ENCODE measurements at regions not wholly inside any gene's neighbourhood (a gene's known extent, or its start where the extent isn't known, plus 50 kb on each side); places are given as distances from the start of the nearest gene placed in this dataset.

DNA sequence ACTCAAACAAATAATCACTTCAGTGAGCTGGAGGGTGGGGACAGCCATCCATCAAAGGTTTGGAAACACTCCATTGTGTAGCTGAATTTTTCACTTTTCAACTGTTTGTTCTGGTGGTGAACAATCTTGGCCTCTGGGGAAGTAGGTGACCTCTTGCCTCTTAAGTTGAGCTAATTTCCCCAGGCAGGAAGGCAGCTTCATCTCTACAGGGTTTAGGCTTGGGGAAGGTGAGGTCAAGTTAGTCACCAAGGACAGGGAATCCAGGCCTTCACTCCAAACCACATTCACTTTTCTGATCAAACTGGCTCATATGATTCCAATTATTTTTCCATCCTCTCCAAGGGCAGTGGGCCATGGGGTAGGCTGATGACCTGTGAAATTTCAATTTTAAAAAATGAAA, 138.3 kb upstream of the HABP2 start:
- CTCF ChIA-PET: interaction anchor here (0.8 kb wide), 1 partner anchor 30 kb away, joined by 3 read pairs; no protein-coding TSS in a partner anchor

GRCh38 chr10:113415246-113415645, 137.6 kb upstream of the HABP2 start:
- H3K4me3 Mint-ChIP-seq: no peak overlapping the region
- peaks cover 10% of the 10 kb centered on the region for H3K27me3 Mint-ChIP-seq
- CTCF ChIA-PET: no interaction called here
- POLR2A ChIA-PET: no interaction called here
- ATAC-seq (no peak), DNase-seq (no peak)
- TF ChIP-seq, protein P1, sequence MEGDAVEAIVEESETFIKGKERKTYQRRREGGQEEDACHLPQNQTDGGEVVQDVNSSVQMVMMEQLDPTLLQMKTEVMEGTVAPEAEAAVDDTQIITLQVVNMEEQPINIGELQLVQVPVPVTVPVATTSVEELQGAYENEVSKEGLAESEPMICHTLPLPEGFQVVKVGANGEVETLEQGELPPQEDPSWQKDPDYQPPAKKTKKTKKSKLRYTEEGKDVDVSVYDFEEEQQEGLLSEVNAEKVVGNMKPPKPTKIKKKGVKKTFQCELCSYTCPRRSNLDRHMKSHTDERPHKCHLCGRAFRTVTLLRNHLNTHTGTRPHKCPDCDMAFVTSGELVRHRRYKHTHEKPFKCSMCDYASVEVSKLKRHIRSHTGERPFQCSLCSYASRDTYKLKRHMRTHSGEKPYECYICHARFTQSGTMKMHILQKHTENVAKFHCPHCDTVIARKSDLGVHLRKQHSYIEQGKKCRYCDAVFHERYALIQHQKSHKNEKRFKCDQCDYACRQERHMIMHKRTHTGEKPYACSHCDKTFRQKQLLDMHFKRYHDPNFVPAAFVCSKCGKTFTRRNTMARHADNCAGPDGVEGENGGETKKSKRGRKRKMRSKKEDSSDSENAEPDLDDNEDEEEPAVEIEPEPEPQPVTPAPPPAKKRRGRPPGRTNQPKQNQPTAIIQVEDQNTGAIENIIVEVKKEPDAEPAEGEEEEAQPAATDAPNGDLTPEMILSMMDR (IDR thresholded peaks at IDR 0.05): no peak
- H3K4me1 Mint-ChIP-seq (ENCODE audit: low read depth): no peaks in the 10 kb centered on the region
- no peak overlapping the region for H3K27ac Mint-ChIP-seq
- intact Hi-C loops (cut with micrococcal nuclease): no loop called here
- no peaks in the 10 kb centered on the region for H3K36me3 Mint-ChIP-seq (ENCODE audit: low read depth)
- peaks cover 7% of the 10 kb centered on the region for H3K9me3 Mint-ChIP-seq

More for the DNA sequence above, 138.3 kb upstream of the HABP2 start:
- POLR2A ChIA-PET: no interaction called here
- no peaks in the 10 kb centered on the region for H3K4me1 Mint-ChIP-seq (ENCODE audit: low read depth)
- TF ChIP-seq, protein P1 (IDR thresholded peaks at IDR 0.05): no peak
- no peak for ATAC-seq
- no peak for DNase-seq
- H3K27ac Mint-ChIP-seq: no peak overlapping the region
- intact Hi-C loops (cut with micrococcal nuclease): no loop called here
- H3K36me3 Mint-ChIP-seq (ENCODE audit: low read depth): no peaks in the 10 kb centered on the region
- peaks cover 10% of the 10 kb centered on the region for H3K27me3 Mint-ChIP-seq
- peaks cover under 1% of the 10 kb centered on the region for H3K9me3 Mint-ChIP-seq
- no peak overlapping the region for H3K4me3 Mint-ChIP-seq

DNA sequence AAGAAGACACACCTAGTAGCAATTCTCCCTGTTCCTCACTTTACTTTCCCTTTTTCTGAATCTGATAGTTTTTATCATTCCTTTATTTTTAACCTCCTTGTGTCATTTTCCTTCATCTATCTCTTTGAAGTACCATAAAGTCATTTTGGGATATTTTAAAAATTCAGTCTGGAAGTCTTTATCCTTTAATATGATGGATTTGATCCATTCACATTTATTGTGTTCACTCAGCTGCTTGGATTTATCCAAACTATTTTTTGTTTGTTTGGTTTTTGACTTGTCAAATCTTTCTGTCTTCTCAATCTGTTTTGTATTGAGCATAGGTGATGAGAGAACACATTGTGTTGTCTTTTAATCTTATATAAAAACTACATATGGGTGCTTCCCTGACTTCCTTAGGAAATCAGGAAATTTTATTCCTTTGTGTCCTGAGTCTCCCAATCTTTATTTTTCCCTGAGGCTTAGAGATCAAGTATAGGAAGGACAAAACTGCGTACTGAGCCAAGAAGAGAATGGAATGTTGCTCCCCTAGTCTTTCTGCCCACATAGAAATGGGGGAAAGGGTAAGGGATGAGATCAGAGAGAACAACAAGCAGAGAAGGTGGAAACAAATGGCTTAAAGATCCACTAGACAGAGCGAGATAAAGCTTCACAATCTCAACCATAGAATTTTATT, 132.7 kb upstream of the HABP2 start:
- no peaks in the 10 kb centered on the region for H3K36me3 Mint-ChIP-seq (ENCODE audit: low read depth)
- DNase-seq (no peak), ATAC-seq (no peak)
- intact Hi-C loops (cut with micrococcal nuclease): no loop called here
- TF ChIP-seq, protein P1 (IDR thresholded peaks at IDR 0.05): no peak
- no peak overlapping the region for H3K27ac Mint-ChIP-seq
- peaks cover 13% of the 10 kb centered on the region for H3K27me3 Mint-ChIP-seq
- ChIA-PET CTCF (no interaction called here), POLR2A (no interaction called here)
- no peak overlapping the region for H3K4me3 Mint-ChIP-seq
- no peaks in the 10 kb centered on the region for H3K4me1 Mint-ChIP-seq (ENCODE audit: low read depth)
- peaks cover 10% of the 10 kb centered on the region for H3K9me3 Mint-ChIP-seq

DNA sequence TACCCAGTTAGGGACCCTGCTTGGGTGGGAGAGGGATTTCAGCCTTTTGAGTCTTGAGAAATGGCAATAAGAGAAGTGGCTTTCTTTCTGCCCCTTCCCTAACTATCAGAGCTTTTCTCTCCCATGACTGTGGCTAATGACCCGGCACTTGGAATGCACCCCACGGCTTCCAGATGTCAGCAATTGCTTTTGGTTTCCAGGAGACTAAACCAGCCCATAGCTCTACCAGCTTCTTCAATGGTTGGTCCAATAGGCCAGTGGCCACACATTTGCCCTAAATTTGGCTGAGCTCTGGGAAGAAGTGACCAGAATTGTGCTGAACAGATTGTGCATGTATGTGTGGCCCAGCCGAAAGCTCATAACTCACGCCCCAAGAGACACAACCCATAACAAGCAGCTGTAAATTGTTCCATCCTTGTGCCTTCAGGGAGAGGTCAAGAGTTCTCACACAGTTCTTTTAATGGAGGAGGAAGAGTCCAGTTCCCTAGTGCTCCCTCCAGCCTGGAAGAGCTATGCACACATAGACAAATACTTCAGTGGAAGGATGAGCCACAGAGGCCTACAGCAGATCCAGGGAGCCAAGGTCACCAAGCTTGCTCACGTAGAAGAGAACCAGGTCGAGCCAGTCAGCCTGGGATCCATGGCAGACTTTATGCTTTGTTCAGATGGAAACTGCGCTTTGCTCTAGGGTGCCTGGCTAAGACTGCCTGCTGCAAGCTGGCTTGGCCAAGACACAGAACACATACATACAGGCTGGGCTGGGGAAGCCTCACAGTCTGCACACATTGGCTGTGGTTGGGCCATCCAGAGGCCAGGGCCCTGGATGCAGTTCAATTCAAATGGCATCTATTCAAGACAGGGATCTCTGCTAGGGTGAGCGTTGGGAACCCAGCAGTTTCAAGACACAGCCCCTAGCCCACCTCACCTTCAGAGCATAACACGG, 131.8 kb upstream of the HABP2 start:
- ChIA-PET POLR2A (no interaction called here), CTCF (no interaction called here)
- ATAC-seq: no peak
- no peaks in the 10 kb centered on the region for H3K36me3 Mint-ChIP-seq (ENCODE audit: low read depth)
- H3K27ac Mint-ChIP-seq: no peak overlapping the region
- peaks cover 9% of the 10 kb centered on the region for H3K27me3 Mint-ChIP-seq
- H3K4me3 Mint-ChIP-seq: no peak overlapping the region
- intact Hi-C loops (cut with micrococcal nuclease): no loop called here
- TF ChIP-seq, protein P1 (IDR thresholded peaks at IDR 0.05): no peak
- H3K4me1 Mint-ChIP-seq (ENCODE audit: low read depth): no peaks in the 10 kb centered on the region
- H3K9me3 Mint-ChIP-seq: peaks cover 10% of the 10 kb centered on the region
- DNase-seq: no peak

DNA sequence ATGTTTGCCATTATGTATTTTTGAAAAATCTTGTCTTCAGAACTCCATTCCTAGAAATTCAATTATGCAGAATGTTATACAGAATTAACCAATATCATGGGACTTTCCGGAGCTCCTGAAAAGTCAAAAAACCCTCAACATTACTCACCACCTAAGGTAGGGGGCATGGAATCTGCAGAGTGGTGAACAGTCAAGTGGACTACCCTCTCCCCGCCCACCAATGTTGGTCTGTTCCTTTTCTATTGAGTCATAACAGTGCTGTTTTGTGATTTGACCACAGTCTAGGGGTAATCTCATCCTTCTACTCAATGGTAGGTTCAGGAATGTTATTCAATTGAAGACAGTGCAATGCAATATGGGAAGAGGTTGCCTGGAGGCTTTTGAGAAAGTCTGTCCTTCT, 130.5 kb upstream of the HABP2 start:
- POLR2A ChIA-PET: no interaction called here
- intact Hi-C loops (cut with micrococcal nuclease): no loop called here

More for the DNA sequence above, 130.5 kb upstream of the HABP2 start:
- H3K27me3 Mint-ChIP-seq: peaks cover 8% of the 10 kb centered on the region
- CTCF ChIA-PET: no interaction called here
- H3K4me1 Mint-ChIP-seq (ENCODE audit: low read depth): no peaks in the 10 kb centered on the region
- no peak overlapping the region for H3K27ac Mint-ChIP-seq
- peaks cover 10% of the 10 kb centered on the region for H3K9me3 Mint-ChIP-seq
- H3K36me3 Mint-ChIP-seq (ENCODE audit: low read depth): no peaks in the 10 kb centered on the region
- TF ChIP-seq, protein P1 (IDR thresholded peaks at IDR 0.05): no peak
- no peak overlapping the region for H3K4me3 Mint-ChIP-seq
- ATAC-seq (no peak), DNase-seq (no peak)

Data from activated CD8-positive, alpha-beta T cell treated with anti-CD3 and anti-CD28 coated beads for 36 hours (primary cell).